ENCODE measurements at regions not wholly inside any gene's neighbourhood (a gene's known extent, or its start where the extent isn't known, plus 50 kb on each side); places are given as distances from the start of the nearest gene placed in this dataset.

DNA sequence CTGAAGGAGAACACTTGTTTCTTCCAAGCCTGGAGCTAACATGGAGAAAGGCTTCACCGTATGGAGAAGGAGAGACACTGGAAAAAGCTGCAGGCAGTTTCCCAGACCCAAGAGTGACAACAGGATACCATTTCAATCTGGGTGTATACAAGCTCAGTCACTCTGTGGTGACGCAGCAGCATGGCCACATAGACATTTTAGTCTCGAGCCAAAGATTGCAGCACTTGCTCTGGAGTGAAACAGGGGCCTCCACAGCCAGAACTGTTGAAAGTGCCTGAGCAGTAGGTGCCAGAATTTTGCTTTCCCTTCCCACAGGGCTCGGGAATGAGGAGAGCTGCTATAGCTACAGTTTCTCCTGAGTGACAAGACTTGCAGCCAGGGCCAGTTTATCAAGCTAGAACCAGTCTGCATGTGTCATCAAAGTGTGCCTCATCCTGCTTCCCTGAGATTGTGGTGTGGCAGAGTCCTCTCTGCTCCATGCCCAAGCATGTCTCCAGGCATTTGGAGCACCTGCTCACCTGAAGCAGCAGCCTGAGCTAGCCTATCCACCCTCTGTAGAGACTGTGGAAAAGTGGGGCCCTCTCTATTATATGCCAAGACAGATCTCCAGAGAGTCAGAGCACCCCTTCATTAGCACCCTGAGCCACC lies 234.6 kb upstream of the CDH19 start:
- H3F3A ChIP-seq (ENCODE audit: control insufficient read depth, insufficient read depth): no peaks in the 10 kb centered on the region
- no peaks in the 10 kb centered on the region for H3K36me3 ChIP-seq (ENCODE audit: control insufficient read depth, low read length)
- no peaks in the 10 kb centered on the region for H3K79me2 ChIP-seq (ENCODE audit: control insufficient read depth, low read length)
- no peak overlapping the region for H3K27ac ChIP-seq (ENCODE audit: low read depth, low read length)
- no peaks in the 10 kb centered on the region for H3K27me3 ChIP-seq (ENCODE audit: control insufficient read depth, low read length)
- no peak overlapping the region for H3K4me3 ChIP-seq (ENCODE audit: low read length)
- no peak overlapping the region for H3K4me2 ChIP-seq (ENCODE audit: low read length)
- H4K20me1 ChIP-seq (ENCODE audit: control insufficient read depth, insufficient read depth, low read depth, low read length): no peaks in the 10 kb centered on the region
- no peaks in the 10 kb centered on the region for H3K9me2 ChIP-seq (replicated peaks; ENCODE audit: control insufficient read depth, low read length)
- no peaks in the 10 kb centered on the region for H3K4me1 ChIP-seq (ENCODE audit: control insufficient read depth, low read length)
- TF ChIP-seq, protein P1, sequence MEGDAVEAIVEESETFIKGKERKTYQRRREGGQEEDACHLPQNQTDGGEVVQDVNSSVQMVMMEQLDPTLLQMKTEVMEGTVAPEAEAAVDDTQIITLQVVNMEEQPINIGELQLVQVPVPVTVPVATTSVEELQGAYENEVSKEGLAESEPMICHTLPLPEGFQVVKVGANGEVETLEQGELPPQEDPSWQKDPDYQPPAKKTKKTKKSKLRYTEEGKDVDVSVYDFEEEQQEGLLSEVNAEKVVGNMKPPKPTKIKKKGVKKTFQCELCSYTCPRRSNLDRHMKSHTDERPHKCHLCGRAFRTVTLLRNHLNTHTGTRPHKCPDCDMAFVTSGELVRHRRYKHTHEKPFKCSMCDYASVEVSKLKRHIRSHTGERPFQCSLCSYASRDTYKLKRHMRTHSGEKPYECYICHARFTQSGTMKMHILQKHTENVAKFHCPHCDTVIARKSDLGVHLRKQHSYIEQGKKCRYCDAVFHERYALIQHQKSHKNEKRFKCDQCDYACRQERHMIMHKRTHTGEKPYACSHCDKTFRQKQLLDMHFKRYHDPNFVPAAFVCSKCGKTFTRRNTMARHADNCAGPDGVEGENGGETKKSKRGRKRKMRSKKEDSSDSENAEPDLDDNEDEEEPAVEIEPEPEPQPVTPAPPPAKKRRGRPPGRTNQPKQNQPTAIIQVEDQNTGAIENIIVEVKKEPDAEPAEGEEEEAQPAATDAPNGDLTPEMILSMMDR (IDR thresholded peaks at IDR 0.05; ENCODE audit: low read depth, low read length, poor library complexity, severe bottlenecking): no peak
- no peak for TF ChIP-seq EZH2phosphoT487 (IDR thresholded peaks at IDR 0.05; ENCODE audit: borderline replicate concordance, low read length)
- H3K9me3 ChIP-seq (ENCODE audit: control insufficient read depth, insufficient read depth, low read length): no peaks in the 10 kb centered on the region

DNA sequence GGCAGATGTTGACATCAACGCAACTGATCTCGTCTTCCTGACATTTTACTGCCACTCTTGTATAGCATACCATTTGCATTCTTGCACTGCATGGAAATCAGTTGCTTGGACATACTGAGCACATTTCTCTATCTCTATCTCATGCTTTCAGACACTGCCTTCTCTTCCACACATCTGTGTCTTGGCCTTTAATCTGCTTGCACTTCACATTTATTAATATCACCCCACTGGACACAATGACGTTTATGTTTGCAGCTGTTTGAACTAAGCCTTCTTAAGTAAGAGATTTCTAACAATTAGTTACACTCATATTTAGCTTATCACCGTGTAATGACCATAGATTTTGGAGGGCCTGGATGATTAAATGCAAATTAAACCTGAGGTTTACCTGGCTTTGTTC lies 229.8 kb upstream of the CDH19 start:
- no peak for TF ChIP-seq EZH2phosphoT487 (IDR thresholded peaks at IDR 0.05; ENCODE audit: borderline replicate concordance, low read length)
- TF ChIP-seq, protein P1 (IDR thresholded peaks at IDR 0.05; ENCODE audit: low read depth, low read length, poor library complexity, severe bottlenecking): no peak
- Histone ChIP-seq H3K27me3 (ENCODE audit: control insufficient read depth, low read length) (no peaks in the 10 kb centered on the region), H3K79me2 (ENCODE audit: control insufficient read depth, low read length) (no peaks in the 10 kb centered on the region), H3K9me3 (ENCODE audit: control insufficient read depth, insufficient read depth, low read length) (no peaks in the 10 kb centered on the region), H4K20me1 (ENCODE audit: control insufficient read depth, insufficient read depth, low read depth, low read length) (no peaks in the 10 kb centered on the region), H3K27ac (ENCODE audit: low read depth, low read length) (no peak overlapping the region), H3K4me2 (ENCODE audit: low read length) (no peak overlapping the region), H3F3A (ENCODE audit: control insufficient read depth, insufficient read depth) (no peaks in the 10 kb centered on the region), H3K4me1 (ENCODE audit: control insufficient read depth, low read length) (no peaks in the 10 kb centered on the region), H3K9me2 (replicated peaks; ENCODE audit: control insufficient read depth, low read length) (no peaks in the 10 kb centered on the region), H3K4me3 (ENCODE audit: low read length) (no peak overlapping the region), H3K36me3 (ENCODE audit: control insufficient read depth, low read length) (no peaks in the 10 kb centered on the region)

DNA sequence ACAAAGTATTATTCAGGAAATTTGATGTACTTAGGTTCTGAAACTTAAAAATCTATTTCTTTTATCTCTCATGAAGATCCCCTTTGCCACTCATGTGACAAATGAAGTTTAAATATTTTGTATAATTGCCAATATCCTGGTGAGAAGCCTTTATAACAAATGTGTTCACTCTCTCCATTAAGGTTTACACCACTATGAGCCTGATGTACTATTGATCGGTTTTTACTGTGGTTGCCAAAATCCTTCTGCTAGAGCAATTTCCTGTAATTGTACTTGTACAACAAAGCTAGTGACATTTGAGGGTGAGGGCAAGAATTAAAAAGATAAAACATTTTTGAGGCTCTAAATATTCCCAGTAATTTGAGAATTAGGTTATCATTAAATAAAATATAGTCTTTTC lies 222.3 kb upstream of the CDH19 start:
- Histone ChIP-seq H3K4me2 (ENCODE audit: low read length) (no peak overlapping the region), H3K27me3 (ENCODE audit: control insufficient read depth, low read length) (no peaks in the 10 kb centered on the region), H4K20me1 (ENCODE audit: control insufficient read depth, insufficient read depth, low read depth, low read length) (no peaks in the 10 kb centered on the region), H3K79me2 (ENCODE audit: control insufficient read depth, low read length) (no peaks in the 10 kb centered on the region), H3K4me3 (ENCODE audit: low read length) (no peak overlapping the region), H3K9me2 (replicated peaks; ENCODE audit: control insufficient read depth, low read length) (no peaks in the 10 kb centered on the region), H3K9me3 (ENCODE audit: control insufficient read depth, insufficient read depth, low read length) (no peaks in the 10 kb centered on the region), H3K4me1 (ENCODE audit: control insufficient read depth, low read length) (no peaks in the 10 kb centered on the region), H3K36me3 (ENCODE audit: control insufficient read depth, low read length) (no peaks in the 10 kb centered on the region), H3F3A (ENCODE audit: control insufficient read depth, insufficient read depth) (no peaks in the 10 kb centered on the region), H3K27ac (ENCODE audit: low read depth, low read length) (no peak overlapping the region)
- TF ChIP-seq, protein P1 (IDR thresholded peaks at IDR 0.05; ENCODE audit: low read depth, low read length, poor library complexity, severe bottlenecking): no peak
- TF ChIP-seq EZH2phosphoT487 (IDR thresholded peaks at IDR 0.05; ENCODE audit: borderline replicate concordance, low read length): no peak
